SH-SY5Y (cell line): ENCODE measurements at regions not wholly inside any gene's neighbourhood (a gene's known extent, or its start where the extent isn't known, plus 50 kb on each side); places are given as distances from the start of the nearest gene placed in this dataset.

Source experiments
- GATA2 ChIP-seq: IDR thresholded peaks from 2 replicates; pipeline ENCODE4 v1.6.1; 2011; ENCODE audit warnings: mild to moderate bottlenecking, low read depth, low read length
- GATA3 ChIP-seq: IDR thresholded peaks from 2 replicates; pipeline ENCODE4 v1.6.1; 2011; ENCODE audit warnings: low read depth, mild to moderate bottlenecking, low read length, moderate library complexity

DNA sequence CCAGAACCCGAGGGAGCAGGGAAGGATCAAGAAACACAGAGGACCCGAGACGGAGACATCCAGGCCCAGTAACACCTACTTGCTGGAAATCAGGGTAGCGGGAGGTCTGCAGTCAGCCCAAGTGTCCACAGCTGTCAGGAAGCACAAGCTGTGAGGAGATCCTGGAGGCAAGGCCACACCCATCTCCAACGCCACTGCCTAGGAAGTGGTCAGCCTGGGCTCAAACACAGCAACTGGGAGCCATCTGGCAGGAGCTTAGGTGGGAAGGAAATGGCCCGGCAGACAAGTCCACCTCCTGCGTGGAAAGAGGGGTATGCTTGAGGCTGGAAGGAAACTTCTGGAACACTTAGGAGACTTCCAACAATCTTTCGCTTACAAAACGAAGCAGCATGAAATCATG, 407.1 kb downstream of the VPS13C start:
- TF ChIP-seq GATA3 (no peak), GATA2 (no peak)
